ENCODE measurements at regions not wholly inside any gene's neighbourhood (a gene's known extent, or its start where the extent isn't known, plus 50 kb on each side); places are given as distances from the start of the nearest gene placed in this dataset.
A peak's percentile ranks its signal among the peaks of the same experiment; 100 is the strongest.
"Not testable (repeated sequence)": the region's sequence is repeated elsewhere in the genome, so short reads cannot be mapped to it uniquely, and the experiment has no call there.

DNA sequence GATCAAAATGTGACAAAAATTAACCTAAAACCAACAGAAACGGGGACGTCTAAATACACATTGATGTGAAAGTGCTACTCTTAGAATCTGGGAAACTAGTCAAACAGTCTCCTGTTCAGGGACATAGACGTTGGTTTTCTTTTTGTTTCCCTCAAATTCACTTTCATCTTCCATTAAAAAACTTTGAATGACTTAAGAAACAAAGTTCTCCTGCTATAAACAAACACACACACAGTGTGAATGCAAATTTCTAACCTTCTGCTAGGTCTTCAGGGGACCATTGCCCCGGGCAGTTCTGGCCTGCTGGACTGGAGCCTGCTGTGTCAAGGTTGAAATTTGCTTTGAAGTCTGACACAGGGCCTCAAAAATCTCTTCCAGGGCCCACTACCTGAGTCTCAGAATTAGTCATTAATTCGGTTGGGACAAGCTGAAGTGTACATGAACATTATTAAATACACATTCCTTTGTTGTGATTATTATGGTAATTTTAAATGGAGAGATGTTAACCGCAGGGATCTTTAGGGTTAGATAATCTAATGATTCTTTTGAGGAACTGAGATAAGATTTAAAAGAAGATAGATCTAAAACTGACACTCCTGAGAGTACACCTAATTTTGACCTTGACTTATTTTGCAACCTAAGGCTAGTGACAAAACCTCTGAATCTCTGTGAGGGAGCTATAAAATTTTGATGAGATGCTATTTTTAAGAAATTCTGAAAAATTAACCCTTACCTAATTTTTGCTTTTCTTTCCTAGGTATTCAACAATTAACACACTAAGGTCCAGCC lies 1260.4 kb downstream of the ROBO1 start:
- no peaks in the 10 kb centered on the region for H3K27me3 ChIP-seq (ENCODE audit: control insufficient read depth, insufficient read depth, low read length)
- DNase-seq (ENCODE audit: low read depth) = peak; percentile 21
- H3K36me3 ChIP-seq (ENCODE audit: control insufficient read depth, insufficient read depth, low read length) = no peaks in the 10 kb centered on the region
- TF ChIP-seq, protein P1, sequence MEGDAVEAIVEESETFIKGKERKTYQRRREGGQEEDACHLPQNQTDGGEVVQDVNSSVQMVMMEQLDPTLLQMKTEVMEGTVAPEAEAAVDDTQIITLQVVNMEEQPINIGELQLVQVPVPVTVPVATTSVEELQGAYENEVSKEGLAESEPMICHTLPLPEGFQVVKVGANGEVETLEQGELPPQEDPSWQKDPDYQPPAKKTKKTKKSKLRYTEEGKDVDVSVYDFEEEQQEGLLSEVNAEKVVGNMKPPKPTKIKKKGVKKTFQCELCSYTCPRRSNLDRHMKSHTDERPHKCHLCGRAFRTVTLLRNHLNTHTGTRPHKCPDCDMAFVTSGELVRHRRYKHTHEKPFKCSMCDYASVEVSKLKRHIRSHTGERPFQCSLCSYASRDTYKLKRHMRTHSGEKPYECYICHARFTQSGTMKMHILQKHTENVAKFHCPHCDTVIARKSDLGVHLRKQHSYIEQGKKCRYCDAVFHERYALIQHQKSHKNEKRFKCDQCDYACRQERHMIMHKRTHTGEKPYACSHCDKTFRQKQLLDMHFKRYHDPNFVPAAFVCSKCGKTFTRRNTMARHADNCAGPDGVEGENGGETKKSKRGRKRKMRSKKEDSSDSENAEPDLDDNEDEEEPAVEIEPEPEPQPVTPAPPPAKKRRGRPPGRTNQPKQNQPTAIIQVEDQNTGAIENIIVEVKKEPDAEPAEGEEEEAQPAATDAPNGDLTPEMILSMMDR (IDR thresholded peaks at IDR 0.05; ENCODE audit: insufficient read depth, low read length, poor library complexity, severe bottlenecking) = no peak
- no peak overlapping the region for H3K4me3 ChIP-seq (ENCODE audit: low read depth, low read length)

GRCh38 chr3:78511840-78512239 lies 1256.0 kb downstream of the ROBO1 start:
- Histone ChIP-seq H3K36me3 (ENCODE audit: control insufficient read depth, insufficient read depth, low read length) (no peaks in the 10 kb centered on the region), H3K4me3 (ENCODE audit: low read depth, low read length) (no peak overlapping the region), H3K27me3 (ENCODE audit: control insufficient read depth, insufficient read depth, low read length) (no peaks in the 10 kb centered on the region)
- DNase-seq (ENCODE audit: low read depth) = no peak
- TF ChIP-seq, protein P1 (IDR thresholded peaks at IDR 0.05; ENCODE audit: insufficient read depth, low read length, poor library complexity, severe bottlenecking) = no peak

DNA sequence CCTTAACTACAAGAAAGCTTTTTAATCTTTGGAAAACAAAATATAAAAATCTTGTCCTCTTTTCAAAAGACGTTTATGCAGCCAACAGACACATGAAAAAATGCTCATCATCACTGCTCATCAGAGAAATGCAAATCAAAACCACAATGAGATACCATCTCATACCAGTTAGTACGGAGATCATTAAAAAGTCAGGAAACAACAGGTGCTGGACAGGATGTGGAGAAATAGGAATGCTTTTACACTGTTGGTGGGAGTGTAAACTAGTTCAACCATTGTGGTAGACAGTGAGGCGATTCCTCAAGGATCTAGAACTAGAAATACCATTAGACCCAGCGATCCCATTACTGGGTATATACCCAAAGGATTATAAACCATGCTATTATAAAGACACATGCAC lies 1255.0 kb downstream of the ROBO1 start:
- not testable (repeated sequence) for DNase-seq (ENCODE audit: low read depth); H3K36me3 ChIP-seq (ENCODE audit: control insufficient read depth, insufficient read depth, low read length); H3K27me3 ChIP-seq (ENCODE audit: control insufficient read depth, insufficient read depth, low read length); H3K4me3 ChIP-seq (ENCODE audit: low read depth, low read length)

- Histone ChIP-seq H3K4me3 (ENCODE audit: low read depth, low read length) (no peak overlapping the region), H3K27me3 (ENCODE audit: control insufficient read depth, insufficient read depth, low read length) (no peaks in the 10 kb centered on the region), H3K36me3 (ENCODE audit: control insufficient read depth, insufficient read depth, low read length) (no peaks in the 10 kb centered on the region)
- TF ChIP-seq, protein P1 (IDR thresholded peaks at IDR 0.05; ENCODE audit: insufficient read depth, low read length, poor library complexity, severe bottlenecking) = no peak
- no peak for DNase-seq (ENCODE audit: low read depth)
Observed at GRCh38 chr3:78516437-78516836, 1251.4 kb downstream of the ROBO1 start.

DNA sequence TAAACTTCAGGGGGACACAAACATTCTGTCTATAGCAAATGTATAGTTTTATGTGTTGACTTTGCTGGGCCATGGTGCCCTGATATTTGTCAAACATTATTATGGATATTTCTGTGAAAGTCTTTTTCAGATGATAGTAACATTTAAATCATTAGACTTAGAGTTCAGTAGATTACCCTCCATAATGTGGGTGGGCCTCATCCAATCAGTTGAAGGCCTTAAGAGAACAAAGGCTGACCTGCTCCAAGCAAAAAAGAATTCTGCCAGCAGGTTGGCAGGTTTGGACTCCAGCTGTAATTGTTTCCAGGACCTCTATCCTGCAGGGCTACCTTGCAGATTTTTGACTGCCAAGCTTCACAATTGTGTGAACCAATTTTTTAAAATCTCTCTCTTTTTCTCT lies 1250.9 kb downstream of the ROBO1 start:
- H3K4me3 ChIP-seq (ENCODE audit: low read depth, low read length) = no peak overlapping the region
- TF ChIP-seq, protein P1 (IDR thresholded peaks at IDR 0.05; ENCODE audit: insufficient read depth, low read length, poor library complexity, severe bottlenecking) = no peak
- no peaks in the 10 kb centered on the region for H3K27me3 ChIP-seq (ENCODE audit: control insufficient read depth, insufficient read depth, low read length)
- H3K36me3 ChIP-seq (ENCODE audit: control insufficient read depth, insufficient read depth, low read length) = no peaks in the 10 kb centered on the region
- DNase-seq (ENCODE audit: low read depth) = no peak

DNA sequence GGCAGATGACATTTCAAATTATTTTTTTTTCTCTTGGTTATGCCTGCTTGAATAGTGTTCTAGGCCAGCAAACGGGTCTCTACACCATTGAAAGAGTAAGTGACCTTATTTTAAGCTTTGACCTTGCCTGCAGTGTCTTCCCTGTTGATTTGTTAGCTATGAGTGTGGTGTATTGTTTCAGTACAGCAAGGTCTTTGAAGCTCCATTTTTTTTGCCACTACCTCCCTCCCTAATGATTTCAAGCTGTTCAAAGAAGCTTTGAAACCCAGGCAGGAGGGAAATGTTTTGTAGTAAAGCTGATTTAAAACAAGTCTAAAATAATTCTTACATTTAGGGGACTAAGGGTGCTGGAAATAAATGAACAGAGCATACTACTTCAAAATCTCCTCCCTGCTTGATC lies 1249.8 kb downstream of the ROBO1 start:
- Histone ChIP-seq H3K4me3 (ENCODE audit: low read depth, low read length) (no peak overlapping the region), H3K36me3 (ENCODE audit: control insufficient read depth, insufficient read depth, low read length) (no peaks in the 10 kb centered on the region), H3K27me3 (ENCODE audit: control insufficient read depth, insufficient read depth, low read length) (no peaks in the 10 kb centered on the region)
- TF ChIP-seq, protein P1 (IDR thresholded peaks at IDR 0.05; ENCODE audit: insufficient read depth, low read length, poor library complexity, severe bottlenecking) = no peak
- no peak for DNase-seq (ENCODE audit: low read depth)

All from kidney epithelial cell (primary cell).